ENCODE measurements at regions not wholly inside any gene's neighbourhood (a gene's known extent, or its start where the extent isn't known, plus 50 kb on each side); places are given as distances from the start of the nearest gene placed in this dataset.

- Mint-ChIP-seq H3K36me3 (ENCODE audit: low read depth) (no peaks in the 10 kb centered on the region), H3K27ac (no peak overlapping the region), H3K4me1 (no peaks in the 10 kb centered on the region), H3K27me3 (peaks cover 2% of the 10 kb centered on the region), H3K4me3 (no peak overlapping the region), H3K9me3 (no peaks in the 10 kb centered on the region)
- ChIA-PET POLR2A (no interaction called here), CTCF (no interaction called here)
- no peak for DNase-seq
Measured at GRCh38 chr3:66812136-66812535, 186.0 kb upstream of the KBTBD8 start.

GRCh38 chr3:66812741-66813140 lies 185.4 kb upstream of the KBTBD8 start:
- POLR2A ChIA-PET: no interaction called here
- CTCF ChIA-PET: no interaction called here
- Mint-ChIP-seq H3K27me3 (peaks cover 2% of the 10 kb centered on the region), H3K36me3 (ENCODE audit: low read depth) (no peaks in the 10 kb centered on the region), H3K9me3 (no peaks in the 10 kb centered on the region), H3K27ac (no peak overlapping the region), H3K4me3 (no peak overlapping the region), H3K4me1 (no peaks in the 10 kb centered on the region)
- no peak for DNase-seq

- peaks cover 4% of the 10 kb centered on the region for H3K27me3 Mint-ChIP-seq
- ChIA-PET CTCF (interaction anchor here (0.7 to 6.1 kb wide), 4 partner anchors 11 to 562 kb away, joined by 3 to 47 read pairs (median 12); no protein-coding TSS in a partner anchor), POLR2A (interaction anchor here (1.0 kb wide), 1 partner anchor 538 kb away, joined by 3 read pairs; no protein-coding TSS in a partner anchor)
- H3K4me1 Mint-ChIP-seq: no peaks in the 10 kb centered on the region
- no peaks in the 10 kb centered on the region for H3K36me3 Mint-ChIP-seq (ENCODE audit: low read depth)
- DNase-seq: no peak
- no peak overlapping the region for H3K4me3 Mint-ChIP-seq
- H3K9me3 Mint-ChIP-seq: no peaks in the 10 kb centered on the region
- no peak overlapping the region for H3K27ac Mint-ChIP-seq
Measured at GRCh38 chr3:66816090-66816761, 181.9 kb upstream of the KBTBD8 start.

- Mint-ChIP-seq H3K4me1 (peaks cover 3% of the 10 kb centered on the region), H3K27me3 (peaks cover 4% of the 10 kb centered on the region), H3K27ac (no peak overlapping the region), H3K9me3 (no peaks in the 10 kb centered on the region), H3K36me3 (ENCODE audit: low read depth) (no peaks in the 10 kb centered on the region), H3K4me3 (no peak overlapping the region)
- ChIA-PET CTCF (interaction anchor here (0.7 to 6.1 kb wide), 8 partner anchors 8 to 569 kb away, joined by 3 to 47 read pairs (median 5); no protein-coding TSS in a partner anchor), POLR2A (no interaction called here)
- no peak for DNase-seq
Measured at GRCh38 chr3:66817951-66818557, 180.1 kb upstream of the KBTBD8 start.

GRCh38 chr3:66819993-66820501 lies 178.1 kb upstream of the KBTBD8 start:
- Mint-ChIP-seq H3K36me3 (ENCODE audit: low read depth) (no peaks in the 10 kb centered on the region), H3K27ac (no peak overlapping the region), H3K27me3 (peaks cover 4% of the 10 kb centered on the region), H3K4me3 (no peak overlapping the region), H3K4me1 (peaks cover 3% of the 10 kb centered on the region), H3K9me3 (no peaks in the 10 kb centered on the region)
- CTCF ChIA-PET: interaction anchor here (0.7 to 6.1 kb wide), 4 partner anchors 9 to 566 kb away, joined by 3 to 47 read pairs (median 5); no protein-coding TSS in a partner anchor
- POLR2A ChIA-PET: no interaction called here
- no peak for DNase-seq

GRCh38 chr3:66822186-66823008 lies 175.7 kb upstream of the KBTBD8 start:
- Mint-ChIP-seq H3K36me3 (ENCODE audit: low read depth) (no peaks in the 10 kb centered on the region), H3K4me3 (no peak overlapping the region), H3K27ac (no peak overlapping the region), H3K9me3 (no peaks in the 10 kb centered on the region), H3K4me1 (peaks cover 3% of the 10 kb centered on the region), H3K27me3 (peaks cover 2% of the 10 kb centered on the region)
- peak; percentile 71 for DNase-seq
- ChIA-PET POLR2A (interaction anchor here (0.9 kb wide), 1 partner anchor 428 kb away, joined by 5 read pairs; no protein-coding TSS in a partner anchor), CTCF (interaction anchor here (0.6 to 3.9 kb wide), 28 partner anchors 10 to 1169 kb away, joined by 3 to 47 read pairs (median 4); no protein-coding TSS in a partner anchor)

GRCh38 chr3:66823009-66823397 lies 175.1 kb upstream of the KBTBD8 start:
- Mint-ChIP-seq H3K27me3 (peaks cover 2% of the 10 kb centered on the region), H3K4me3 (no peak overlapping the region), H3K9me3 (no peaks in the 10 kb centered on the region), H3K27ac (no peak overlapping the region), H3K36me3 (ENCODE audit: low read depth) (no peaks in the 10 kb centered on the region), H3K4me1 (peaks cover 3% of the 10 kb centered on the region)
- POLR2A ChIA-PET: no interaction called here
- DNase-seq: no peak
- CTCF ChIA-PET: interaction anchor here (0.6 to 3.9 kb wide), 20 partner anchors 9 to 1168 kb away, joined by 3 to 47 read pairs (median 5); no protein-coding TSS in a partner anchor

GRCh38 chr3:66823532-66823931 lies 174.6 kb upstream of the KBTBD8 start:
- Mint-ChIP-seq H3K36me3 (ENCODE audit: low read depth) (no peaks in the 10 kb centered on the region), H3K4me1 (peaks cover 3% of the 10 kb centered on the region), H3K27me3 (peaks cover 2% of the 10 kb centered on the region), H3K27ac (no peak overlapping the region), H3K9me3 (no peaks in the 10 kb centered on the region), H3K4me3 (no peak overlapping the region)
- ChIA-PET CTCF (interaction anchor here (1.4 to 3.9 kb wide), 6 partner anchors 8 to 570 kb away, joined by 4 to 47 read pairs (median 6); no protein-coding TSS in a partner anchor), POLR2A (no interaction called here)
- no peak for DNase-seq

- Mint-ChIP-seq H3K27me3 (peaks cover 1% of the 10 kb centered on the region), H3K36me3 (ENCODE audit: low read depth) (no peaks in the 10 kb centered on the region), H3K9me3 (no peaks in the 10 kb centered on the region), H3K4me1 (peaks cover 3% of the 10 kb centered on the region), H3K27ac (no peak overlapping the region), H3K4me3 (no peak overlapping the region)
- POLR2A ChIA-PET: no interaction called here
- CTCF ChIA-PET: interaction anchor here (1.0 kb wide), 1 partner anchor 549 kb away, joined by 3 read pairs; no protein-coding TSS in a partner anchor
- DNase-seq: no peak
Measured at GRCh38 chr3:66825375-66825774, 172.7 kb upstream of the KBTBD8 start.

- ChIA-PET POLR2A (no interaction called here), CTCF (no interaction called here)
- Mint-ChIP-seq H3K4me3 (no peak overlapping the region), H3K27me3 (peaks cover 4% of the 10 kb centered on the region), H3K27ac (no peak overlapping the region), H3K9me3 (no peaks in the 10 kb centered on the region), H3K4me1 (no peaks in the 10 kb centered on the region), H3K36me3 (ENCODE audit: low read depth) (no peaks in the 10 kb centered on the region)
- DNase-seq: no peak
Measured at GRCh38 chr3:66827726-66828125, 170.4 kb upstream of the KBTBD8 start.

- H3K9me3 Mint-ChIP-seq: no peaks in the 10 kb centered on the region
Measured at GRCh38 chr3:66828303-66828702, 169.8 kb upstream of the KBTBD8 start.

GRCh38 chr3:66830301-66830700 lies 167.8 kb upstream of the KBTBD8 start:
- no peaks in the 10 kb centered on the region for H3K36me3 Mint-ChIP-seq (ENCODE audit: low read depth)
- ChIA-PET CTCF (no interaction called here), POLR2A (no interaction called here)
- H3K9me3 Mint-ChIP-seq: no peaks in the 10 kb centered on the region
- no peak overlapping the region for H3K4me3 Mint-ChIP-seq
- no peak for DNase-seq
- no peaks in the 10 kb centered on the region for H3K4me1 Mint-ChIP-seq
- no peak overlapping the region for H3K27ac Mint-ChIP-seq
- peaks cover 6% of the 10 kb centered on the region for H3K27me3 Mint-ChIP-seq

More at GRCh38 chr3:66828303-66828702, 169.8 kb upstream of the KBTBD8 start:
- H3K27me3 Mint-ChIP-seq: peaks cover 6% of the 10 kb centered on the region
- no peaks in the 10 kb centered on the region for H3K4me1 Mint-ChIP-seq
- CTCF ChIA-PET: no interaction called here
- no peak overlapping the region for H3K4me3 Mint-ChIP-seq
- DNase-seq: no peak
- H3K27ac Mint-ChIP-seq: no peak overlapping the region
- H3K36me3 Mint-ChIP-seq (ENCODE audit: low read depth): no peaks in the 10 kb centered on the region
- POLR2A ChIA-PET: no interaction called here

GRCh38 chr3:66831931-66832330 lies 166.2 kb upstream of the KBTBD8 start:
- H3K36me3 Mint-ChIP-seq (ENCODE audit: low read depth): no peaks in the 10 kb centered on the region
- no peak overlapping the region for H3K4me3 Mint-ChIP-seq
- H3K27ac Mint-ChIP-seq: no peak overlapping the region
- no peak for DNase-seq
- H3K4me1 Mint-ChIP-seq: no peaks in the 10 kb centered on the region
- POLR2A ChIA-PET: no interaction called here
- peaks cover 6% of the 10 kb centered on the region for H3K27me3 Mint-ChIP-seq
- no peaks in the 10 kb centered on the region for H3K9me3 Mint-ChIP-seq
- CTCF ChIA-PET: interaction anchor here (0.5 to 1.3 kb wide), 3 partner anchors 9 to 580 kb away, joined by 3 to 5 read pairs (median 3); no protein-coding TSS in a partner anchor

All from activated CD4-positive, alpha-beta memory T cell treated with anti-CD3 and anti-CD28 coated beads, Interleukin-2, amount 10 ng/mL, durations not matched to agents 7 days and 5 days (primary cell).